GM12892 (cell line): ENCODE measurements at regions not wholly inside any gene's neighbourhood (a gene's known extent, or its start where the extent isn't known, plus 50 kb on each side); places are given as distances from the start of the nearest gene placed in this dataset.

Experiments used
- POLR2A ChIP-seq: IDR thresholded peaks from 2 replicates; pipeline ENCODE4 v1.6.1; 2011; ENCODE audit warnings: low read depth, low read length, control low read depth
- POLR2AphosphoS5 ChIP-seq: IDR thresholded peaks from 2 replicates; pipeline ENCODE4 v1.6.1; 2011; ENCODE audit warnings: low read depth, low read length, control low read depth

GRCh38 chr15:89034305-89034704, 54.0 kb upstream of the ABHD2 start:
- TF ChIP-seq POLR2A = no peak
- TF ChIP-seq POLR2AphosphoS5 = no peak
